HUES48 (cell line): ENCODE measurements at regions not wholly inside any gene's neighbourhood (a gene's known extent, or its start where the extent isn't known, plus 50 kb on each side); places are given as distances from the start of the nearest gene placed in this dataset.

Source experiments
- H3K27ac ChIP-seq: one replicate; pipeline ENCODE4 v1.7.0; 2013; ENCODE audit warnings: low read depth, low read length, inconsistent platforms
- H3K27me3 ChIP-seq: 2 replicates; pipeline ENCODE4 v1.6.1; 2013; ENCODE audit warnings: mild to moderate bottlenecking, low read length; ENCODE audit not compliant: control insufficient read depth, insufficient read depth
- H3K36me3 ChIP-seq: 2 replicates; pipeline ENCODE4 v1.6.1; 2013; ENCODE audit warnings: low read length; ENCODE audit not compliant: control insufficient read depth, insufficient read depth
- H3K4me1 ChIP-seq: 2 replicates; pipeline ENCODE4 v1.6.1; 2013; ENCODE audit warnings: mild to moderate bottlenecking, low read length; ENCODE audit not compliant: control insufficient read depth, insufficient read depth
- H3K4me3 ChIP-seq: 2 replicates; pipeline ENCODE4 v1.5.1; 2013; ENCODE audit warnings: mild to moderate bottlenecking, low read depth, low read length
- H3K9ac ChIP-seq: 2 replicates; pipeline ENCODE4 v1.6.1; 2013; ENCODE audit warnings: mild to moderate bottlenecking, low read depth, low read length, moderate library complexity
- H3K9me3 ChIP-seq: 2 replicates; pipeline ENCODE4 v1.6.1; 2013; ENCODE audit warnings: low read length; ENCODE audit not compliant: control insufficient read depth, insufficient read depth

DNA sequence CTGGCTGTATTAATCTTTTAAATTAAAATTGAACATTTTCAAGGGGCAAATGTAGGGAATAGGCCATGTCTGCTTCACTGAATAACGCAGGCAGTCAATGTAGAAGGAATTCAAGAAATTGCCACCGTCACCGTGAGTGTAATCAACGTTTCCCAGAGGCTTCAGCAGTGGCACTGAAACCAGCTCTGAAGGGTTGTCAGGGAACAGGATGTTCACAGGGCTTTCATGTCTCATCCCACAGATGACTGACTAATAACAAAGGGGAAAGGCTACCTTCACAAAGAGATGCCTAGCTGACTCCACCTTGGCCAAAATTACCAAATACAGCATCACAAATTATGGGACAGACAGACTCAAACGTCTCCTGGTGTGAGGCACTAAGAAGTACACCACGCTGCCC, 70.4 kb upstream of the SIMC1 start:
- H3K27ac ChIP-seq, result peak overlapping the region; percentile 41
- H3K4me1 ChIP-seq, result peaks cover 6% of the 10 kb centered on the region; the same call in 1 of the 2 replicates
- H3K27me3 ChIP-seq, result peaks cover 13% of the 10 kb centered on the region
- H3K36me3 ChIP-seq, result no peaks in the 10 kb centered on the region
- no peak overlapping the region for H3K9ac ChIP-seq
- H3K9me3 ChIP-seq, result no peaks in the 10 kb centered on the region
- no peak overlapping the region for H3K4me3 ChIP-seq

DNA sequence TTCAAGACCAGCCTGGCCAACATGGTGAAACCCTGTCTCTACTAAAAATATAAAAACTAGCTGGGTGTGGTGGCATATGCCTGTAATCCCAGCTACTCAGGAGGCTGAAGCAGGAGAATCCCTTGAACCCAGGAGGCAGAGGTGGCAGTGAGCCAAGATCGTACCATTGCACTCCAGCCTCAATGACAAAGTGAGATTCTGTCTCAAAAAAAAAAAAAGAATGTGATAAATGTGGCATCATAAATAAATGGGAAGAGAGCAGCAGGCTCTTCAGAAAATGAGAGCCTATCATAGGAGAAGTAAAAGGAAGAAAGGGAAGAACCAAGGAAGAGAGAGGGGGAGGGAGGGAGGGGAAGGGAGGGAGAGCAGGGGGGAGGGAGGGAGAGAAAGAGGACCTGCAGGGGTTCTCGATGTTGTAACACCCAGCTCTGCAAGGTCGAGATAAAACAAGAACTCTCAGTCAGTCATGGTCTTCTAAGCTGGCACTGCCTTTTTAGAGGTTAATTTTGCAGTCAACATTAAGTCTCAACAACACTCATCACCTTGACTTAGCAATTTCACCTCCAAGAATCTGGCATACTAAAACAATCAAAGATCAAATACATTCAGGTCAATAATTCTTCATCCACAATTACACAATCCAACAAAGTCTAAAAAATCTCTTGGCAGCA, 68.7 kb upstream of the SIMC1 start:
- Histone ChIP-seq H3K36me3 (no peaks in the 10 kb centered on the region), H3K9me3 (no peaks in the 10 kb centered on the region), H3K27ac (no peak overlapping the region), H3K9ac (no peak overlapping the region), H3K4me3 (no peak overlapping the region), H3K27me3 (peaks cover 21% of the 10 kb centered on the region), H3K4me1 (0 out of 2 replicates have a peak, but pooled peaks cover 4% of the 10 kb centered on the region)

DNA sequence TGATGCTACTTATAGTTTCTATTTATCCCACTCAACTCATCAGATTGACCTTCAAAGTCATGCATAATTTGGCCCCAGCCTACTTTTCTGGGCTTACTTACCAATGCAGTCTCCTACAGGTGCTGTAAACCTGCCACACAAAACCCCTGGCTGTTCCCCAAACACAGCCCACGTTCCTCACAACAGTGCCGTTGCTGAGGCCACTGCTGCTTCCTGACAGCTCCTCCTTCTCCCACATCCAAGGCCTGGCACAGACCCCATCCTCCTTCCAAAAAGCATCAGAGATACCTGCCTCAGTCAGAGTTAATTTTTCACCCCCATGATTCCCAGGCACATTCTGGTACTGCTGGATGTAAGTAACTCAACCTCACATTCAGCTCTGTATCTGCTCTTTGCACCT, 68.1 kb upstream of the SIMC1 start:
- Histone ChIP-seq H3K27me3 (peaks cover 26% of the 10 kb centered on the region), H3K9ac (no peak overlapping the region), H3K4me1 (0 out of 2 replicates have a peak, but pooled peaks cover 4% of the 10 kb centered on the region), H3K36me3 (no peaks in the 10 kb centered on the region), H3K27ac (no peak overlapping the region), H3K9me3 (no peaks in the 10 kb centered on the region), H3K4me3 (no peak overlapping the region)

DNA sequence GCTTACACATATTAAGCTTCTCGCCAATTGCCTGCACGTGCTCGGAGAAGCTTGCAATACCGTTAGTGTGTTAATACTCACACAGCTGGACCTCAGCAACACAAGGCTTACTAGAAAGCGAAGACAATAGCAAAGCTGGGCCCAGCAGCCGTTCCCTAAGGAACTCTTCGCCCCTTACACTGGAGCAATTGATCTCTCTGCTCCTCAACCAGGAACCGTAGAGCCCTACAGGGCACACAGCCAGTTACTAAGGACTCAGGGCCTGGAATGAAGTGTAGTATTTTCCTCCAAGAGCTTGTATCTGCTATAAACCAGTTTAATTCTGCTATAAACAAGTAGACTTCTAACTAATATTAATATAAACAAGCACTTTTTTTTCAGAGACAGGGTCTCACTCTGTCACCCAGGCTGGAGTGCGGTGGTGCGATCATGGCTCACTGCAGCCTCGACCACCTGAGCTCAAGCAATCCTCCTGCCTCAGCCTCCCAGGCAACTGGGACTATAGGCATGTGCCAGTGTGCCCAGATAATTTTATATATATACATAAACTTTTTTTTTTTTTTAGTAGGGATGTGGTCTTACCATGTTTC, 67.0 kb upstream of the SIMC1 start:
- Histone ChIP-seq H3K27me3 (peaks cover 37% of the 10 kb centered on the region), H3K27ac (no peak overlapping the region), H3K36me3 (no peaks in the 10 kb centered on the region), H3K9ac (no peak overlapping the region), H3K4me1 (0 out of 2 replicates have a peak, but pooled peaks cover 4% of the 10 kb centered on the region), H3K9me3 (no peaks in the 10 kb centered on the region), H3K4me3 (no peak overlapping the region)

DNA sequence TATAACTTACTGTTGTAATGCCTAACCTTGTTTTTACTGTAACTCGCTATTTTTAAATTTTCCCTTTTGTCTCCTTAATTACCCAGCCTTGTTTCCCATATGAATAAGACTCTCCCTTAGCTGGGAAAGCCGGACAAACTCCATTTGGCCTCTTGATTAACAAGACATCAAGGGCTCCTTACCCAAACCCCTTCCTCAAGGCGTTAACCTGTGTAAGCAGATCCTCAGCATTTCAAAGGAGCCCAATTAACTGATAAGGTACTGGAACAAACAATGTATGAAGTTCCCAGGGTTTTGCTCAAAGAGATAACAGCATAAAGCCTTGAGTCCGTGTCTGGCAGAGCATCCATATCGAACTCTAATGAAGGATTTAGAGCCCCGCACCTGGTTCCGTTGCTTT, 66.0 kb upstream of the SIMC1 start:
- Histone ChIP-seq H3K27ac (peak overlapping the region; percentile 12), H3K4me3 (no peak overlapping the region), H3K9ac (no peak overlapping the region), H3K4me1 (0 out of 2 replicates have a peak, but pooled peaks cover 4% of the 10 kb centered on the region), H3K9me3 (no peaks in the 10 kb centered on the region), H3K27me3 (peaks cover 40% of the 10 kb centered on the region), H3K36me3 (no peaks in the 10 kb centered on the region)

DNA sequence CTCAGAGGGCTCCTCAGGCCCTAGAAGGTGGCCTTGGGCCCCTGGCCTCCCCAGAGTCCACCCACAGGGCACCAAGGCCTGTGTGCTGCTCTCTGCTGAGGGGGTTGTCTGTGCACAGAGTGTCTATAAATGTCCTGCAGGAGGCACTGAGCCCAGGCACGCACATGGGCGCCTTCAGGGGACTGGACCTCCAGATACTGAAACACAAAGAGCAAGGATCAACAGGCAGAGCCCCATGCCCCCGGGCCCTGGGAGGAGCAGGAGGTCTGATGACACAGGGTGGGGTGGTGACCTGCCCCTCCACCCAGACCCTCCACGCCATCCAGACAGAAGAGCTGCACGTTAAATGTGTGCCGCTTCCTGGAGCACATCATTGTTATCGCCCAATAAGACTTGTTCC, 64.6 kb upstream of the SIMC1 start:
- no peak overlapping the region for H3K27ac ChIP-seq
- H3K9ac ChIP-seq, result no peak overlapping the region
- H3K4me1 ChIP-seq, result 0 out of 2 replicates have a peak, but pooled peaks cover 2% of the 10 kb centered on the region
- H3K36me3 ChIP-seq, result no peaks in the 10 kb centered on the region
- H3K9me3 ChIP-seq, result no peaks in the 10 kb centered on the region
- H3K4me3 ChIP-seq, result no peak overlapping the region
- peaks cover 40% of the 10 kb centered on the region for H3K27me3 ChIP-seq

DNA sequence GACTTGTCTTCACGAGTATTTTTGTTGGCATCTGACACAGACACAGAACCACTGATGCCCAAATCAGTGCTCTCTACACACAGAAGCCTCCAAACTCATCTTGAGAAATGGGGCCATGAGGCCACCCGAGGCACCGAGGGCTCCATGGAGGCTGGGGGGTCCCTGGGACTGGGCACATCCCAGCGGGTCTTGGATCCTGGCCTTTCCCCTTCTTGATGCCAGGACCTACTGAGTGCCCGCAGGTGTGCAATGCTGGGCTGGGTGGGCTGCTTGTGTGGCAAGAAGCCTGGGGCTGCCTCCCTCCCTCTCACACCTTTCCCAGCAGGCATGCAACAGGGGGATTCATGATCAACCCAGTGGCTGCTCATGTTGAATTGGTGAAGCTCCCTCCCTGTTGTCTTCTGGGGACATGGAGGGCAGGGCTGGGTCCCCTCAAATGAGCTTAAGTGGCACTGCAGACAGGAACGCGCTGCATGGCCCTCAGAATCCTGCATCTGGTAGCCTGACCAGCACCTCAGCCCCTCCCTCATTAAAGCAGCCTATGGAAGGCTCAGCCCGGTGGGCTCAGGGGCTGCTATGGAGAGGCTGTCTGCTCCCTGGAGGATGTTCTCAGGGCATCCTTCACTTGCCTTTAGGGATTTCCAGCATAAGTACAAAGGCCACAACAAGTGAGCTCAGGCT, 63.7 kb upstream of the SIMC1 start:
- no peak overlapping the region for H3K4me3 ChIP-seq
- no peaks in the 10 kb centered on the region for H3K9me3 ChIP-seq
- peaks cover 40% of the 10 kb centered on the region for H3K27me3 ChIP-seq
- no peak overlapping the region for H3K9ac ChIP-seq
- H3K27ac ChIP-seq, result no peak overlapping the region
- H3K36me3 ChIP-seq, result no peaks in the 10 kb centered on the region
- H3K4me1 ChIP-seq, result no peaks in the 10 kb centered on the region

DNA sequence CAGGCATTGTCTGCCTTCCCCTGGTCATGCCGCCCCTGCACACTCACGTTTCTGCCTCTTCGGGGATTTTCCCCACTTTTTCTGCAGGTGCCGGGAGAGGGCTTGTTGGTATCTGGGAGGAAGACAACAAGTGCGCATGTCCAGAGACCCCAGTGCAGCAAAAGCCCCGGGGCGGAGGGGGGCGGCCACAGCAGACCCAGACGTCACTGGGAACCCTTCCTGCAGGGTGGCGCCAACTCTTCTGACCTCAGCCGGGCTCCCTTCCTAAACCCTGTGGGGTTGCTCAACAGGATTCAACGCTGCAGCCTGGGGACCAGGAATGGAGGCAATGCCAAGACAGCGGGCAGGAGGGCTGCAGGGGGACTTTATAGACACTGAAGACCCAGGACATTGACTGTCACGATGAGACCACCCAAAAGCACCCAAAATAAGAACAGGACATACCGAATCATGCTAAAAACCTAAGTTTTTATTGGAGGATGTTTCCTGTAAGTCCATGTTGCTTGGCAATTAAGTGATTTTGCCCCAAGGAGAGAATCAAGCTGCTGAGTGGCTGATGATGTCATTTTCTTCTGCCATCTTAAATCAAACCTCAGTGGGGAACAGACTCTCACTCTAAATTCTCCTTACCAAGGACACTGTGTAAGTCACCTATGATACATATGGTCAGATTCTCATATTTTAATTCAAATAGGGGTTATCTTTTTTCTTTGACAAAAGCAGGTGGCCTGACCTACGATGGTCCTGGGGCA, 62.9 kb upstream of the SIMC1 start:
- no peaks in the 10 kb centered on the region for H3K9me3 ChIP-seq
- H3K4me3 ChIP-seq, result no peak overlapping the region
- no peaks in the 10 kb centered on the region for H3K4me1 ChIP-seq
- no peak overlapping the region for H3K9ac ChIP-seq
- H3K36me3 ChIP-seq, result no peaks in the 10 kb centered on the region
- peaks cover 37% of the 10 kb centered on the region for H3K27me3 ChIP-seq
- no peak overlapping the region for H3K27ac ChIP-seq

DNA sequence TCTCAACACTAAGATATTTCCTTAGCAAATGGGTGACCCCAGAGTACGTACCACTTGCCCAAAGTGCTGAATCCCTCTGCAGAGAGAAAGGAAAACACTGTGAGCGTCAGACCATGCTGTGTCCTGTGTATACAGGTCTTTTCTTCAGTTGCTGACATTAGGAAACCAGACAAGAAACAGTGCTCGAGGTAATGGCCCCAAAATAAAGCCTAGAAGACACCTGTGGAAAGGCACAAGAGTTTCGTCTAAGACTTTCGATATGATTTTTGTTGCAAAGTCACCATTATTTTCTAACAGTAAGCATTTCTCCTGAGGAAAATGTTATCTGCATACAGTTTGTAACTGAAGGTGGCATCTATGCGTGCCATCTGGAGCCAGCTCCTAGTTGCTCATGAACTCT, 62.0 kb upstream of the SIMC1 start:
- no peaks in the 10 kb centered on the region for H3K9me3 ChIP-seq
- peaks cover 28% of the 10 kb centered on the region for H3K27me3 ChIP-seq
- H3K36me3 ChIP-seq, result no peaks in the 10 kb centered on the region
- H3K9ac ChIP-seq, result no peak overlapping the region
- H3K4me1 ChIP-seq, result no peaks in the 10 kb centered on the region
- H3K27ac ChIP-seq, result no peak overlapping the region
- no peak overlapping the region for H3K4me3 ChIP-seq

DNA sequence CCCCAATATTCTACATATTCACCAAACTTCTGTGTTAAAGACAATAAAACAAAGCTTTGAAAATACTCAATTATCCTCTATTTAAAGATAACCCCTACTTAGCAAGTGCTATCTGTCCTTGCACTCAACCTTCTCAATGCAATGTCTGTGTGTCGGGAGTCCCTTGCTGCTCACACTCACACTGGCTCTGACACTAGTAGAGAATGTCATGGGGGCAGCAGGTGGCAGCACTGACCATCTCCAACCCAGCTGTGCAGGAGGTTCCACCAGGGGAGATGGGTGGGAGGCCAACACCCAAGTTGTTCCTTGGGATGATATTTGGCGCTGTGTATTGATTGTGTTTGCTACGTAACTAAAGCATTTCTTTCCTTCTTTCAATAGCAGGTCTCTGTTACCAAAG, 59.4 kb upstream of the SIMC1 start:
- no peak overlapping the region for H3K9ac ChIP-seq
- H3K4me3 ChIP-seq, result no peak overlapping the region
- peaks cover 26% of the 10 kb centered on the region for H3K27me3 ChIP-seq
- H3K4me1 ChIP-seq, result peaks cover 4% of the 10 kb centered on the region; the same call in 1 of the 2 replicates
- H3K9me3 ChIP-seq, result no peaks in the 10 kb centered on the region
- no peak overlapping the region for H3K27ac ChIP-seq
- no peaks in the 10 kb centered on the region for H3K36me3 ChIP-seq
